ENCODE measurements at regions not wholly inside any gene's neighbourhood (a gene's known extent, or its start where the extent isn't known, plus 50 kb on each side); places are given as distances from the start of the nearest gene placed in this dataset.

GRCh38 chr1:87652176-87652575, 323.5 kb downstream of the LMO4 start (continued):
- no peak for TF ChIP-seq IRF3 (IDR thresholded peaks at IDR 0.05)

DNA sequence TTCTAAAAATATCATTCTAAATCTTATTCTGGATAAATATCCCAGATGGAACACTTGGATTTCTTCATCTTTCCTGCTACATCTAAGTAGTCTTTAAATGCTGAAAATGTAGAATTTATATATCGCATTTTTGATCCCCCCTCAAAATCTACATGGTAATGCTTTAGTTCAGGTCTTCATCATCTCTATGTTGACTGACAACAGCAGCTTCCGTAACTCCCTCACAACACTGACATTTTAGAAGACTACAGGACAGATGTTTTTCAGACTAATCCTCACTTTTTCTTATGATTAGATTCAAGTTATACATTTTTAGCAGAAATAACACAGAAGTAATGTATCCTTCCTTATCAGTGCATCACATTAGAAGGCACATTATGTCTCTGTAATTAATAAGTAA, 336.5 kb downstream of the LMO4 start:
- ATAC-seq (no peak), DNase-seq (ENCODE audit: low read depth, low spot score) (no peak), FAIRE-seq (no peak)
- ChIA-PET SMC1A (ENCODE audit: uncharacterized antibody, unreplicated experiment) (no interaction called here), RAD21 (ENCODE audit: unreplicated experiment) (no interaction called here), POLR2A (no interaction called here), CTCF (no interaction called here)
- Histone ChIP-seq H3K4me1 (ENCODE audit: control insufficient read depth, insufficient read depth, low read length) (no peaks in the 10 kb centered on the region), H2AFZ (ENCODE audit: control insufficient read depth, low read depth, low read length) (no peak overlapping the region), H3K36me3 (ENCODE audit: control insufficient read depth in 2 of 2, insufficient read depth in 2 of 2, low read length in 1 of 2) (no peaks in the 10 kb centered on the region), H3K79me2 (ENCODE audit: control insufficient read depth, insufficient read depth, low read length) (no peaks in the 10 kb centered on the region), H3K9ac (ENCODE audit: control insufficient read depth, insufficient read depth, low read length) (no peak overlapping the region), H3K4me2 (ENCODE audit: control insufficient read depth, insufficient read depth) (no peak overlapping the region), H3K4me3 (no peak overlapping the region), H3K27ac (ENCODE audit: control insufficient read depth, insufficient read depth) (no peak overlapping the region), H3K27me3 (replicated peaks in 1 of 2; ENCODE audit: control insufficient read depth in 2 of 2, insufficient read depth in 2 of 2, low read length in 1 of 2) (no peaks in the 10 kb centered on the region; a peak in 1 of 4 replicates), H3K9me3 (replicated peaks; ENCODE audit: control insufficient read depth, insufficient read depth, low read length) (no peaks in the 10 kb centered on the region), H4K20me1 (ENCODE audit: control insufficient read depth, insufficient read depth) (no peaks in the 10 kb centered on the region)
- BruUV-seq (replicated peaks), result no TSS peak
- in situ Hi-C loops (cut with MboI), result no loop called here
- no peak for TF ChIP-seq CREB1 (IDR thresholded peaks at IDR 0.05; ENCODE audit: low read depth)
- TF ChIP-seq HDGF (IDR thresholded peaks at IDR 0.05), result no peak
- TF ChIP-seq ZNF274 (IDR thresholded peaks at IDR 0.05; ENCODE audit: insufficient read depth, insufficient read length), result no peak
- TF ChIP-seq IRF3 (IDR thresholded peaks at IDR 0.05), result no peak
- TF ChIP-seq ZNF622 (IDR thresholded peaks at IDR 0.05), result no peak
- no peak for TF ChIP-seq RAD21 (IDR thresholded peaks at IDR 0.05; ENCODE audit: insufficient read depth, low read depth, low read length)
- TF ChIP-seq CBX3 (IDR thresholded peaks at IDR 0.05; ENCODE audit: borderline replicate concordance, low read depth), result no peak
- TF ChIP-seq NFIC (IDR thresholded peaks at IDR 0.05; ENCODE audit: low read depth, low read length), result no peak
- 93% methylated on average over 2 of the region's 2 CpGs for WGBS (ENCODE audit: insufficient coverage, insufficient replicate concordance, low lambda C conversion rate, missing lambda C conversion rate)
- intact Hi-C loops (cut with micrococcal nuclease; ENCODE audit: unreplicated experiment), result no loop called here

Data from GM12878 (cell line).